Stimulated activated CD4-positive, alpha-beta T cell treated with anti-CD3 and anti-CD28 coated beads, Interleukin-2, amount 100 ng/mL, for 24 hours (primary cell): ENCODE measurements at regions not wholly inside any gene's neighbourhood (a gene's known extent, or its start where the extent isn't known, plus 50 kb on each side); places are given as distances from the start of the nearest gene placed in this dataset.

Experiments used
- DNase-seq, 2 donors: peaks; one replicate each; pipeline ENCODE4 v3.0.0-alpha.2; 2020

GRCh38 chr5:97854871-97855762 is 672.1 kb upstream of the RIOK2 start:
- no peak for DNase-seq

- no peak for DNase-seq
Observed at GRCh38 chr5:97874491-97874890, 691.4 kb upstream of the RIOK2 start.

DNA sequence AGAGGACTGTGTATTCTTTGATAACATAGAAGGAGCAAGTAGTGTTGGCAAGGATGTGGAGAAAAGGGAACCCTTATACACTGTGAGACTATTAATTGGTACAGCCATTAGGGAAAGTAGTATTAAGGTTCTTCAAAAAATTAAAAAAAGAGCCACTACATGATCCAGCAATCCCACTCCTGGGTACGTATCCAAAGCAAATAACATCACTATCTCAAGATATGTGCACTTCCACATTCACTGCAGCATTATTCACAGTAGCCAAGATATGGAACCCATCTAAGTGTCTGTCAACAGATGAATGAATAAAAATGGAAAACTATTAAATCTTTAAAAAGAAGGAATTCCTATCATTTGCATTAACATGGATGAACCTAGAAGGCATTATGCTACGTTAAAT is 693.2 kb upstream of the RIOK2 start:
- DNase-seq = no peak

GRCh38 chr5:97877588-97877987 is 694.5 kb upstream of the RIOK2 start:
- no peak for DNase-seq

GRCh38 chr5:97888439-97888838 is 705.4 kb upstream of the RIOK2 start:
- DNase-seq = no peak

- DNase-seq = no peak
Observed at GRCh38 chr5:97891971-97892370, 708.9 kb upstream of the RIOK2 start.

GRCh38 chr5:97903742-97904141 is 720.7 kb upstream of the RIOK2 start:
- DNase-seq = no peak

DNA sequence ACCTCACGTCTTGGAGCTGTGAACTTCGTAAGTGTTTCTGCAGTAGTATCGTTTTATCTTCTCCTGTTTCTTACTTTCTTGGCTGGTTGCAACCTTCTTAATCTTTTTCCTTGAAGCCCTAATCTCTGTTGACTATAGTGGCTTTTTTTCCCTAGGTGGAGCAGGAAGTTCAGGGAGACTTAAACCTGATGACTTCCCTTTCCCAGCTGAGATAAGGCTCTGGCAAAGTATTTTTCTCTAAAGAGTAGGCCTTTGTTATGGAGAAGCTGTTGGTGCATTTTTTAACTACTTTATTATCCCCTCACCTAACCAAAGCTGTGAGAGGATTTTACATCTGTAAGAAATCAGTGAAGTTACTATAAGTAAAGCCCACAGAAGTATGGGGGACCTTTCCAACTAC is 723.1 kb upstream of the RIOK2 start:
- no peak for DNase-seq

GRCh38 chr5:97907646-97908400 is 724.8 kb upstream of the RIOK2 start:
- DNase-seq = no peak

DNA sequence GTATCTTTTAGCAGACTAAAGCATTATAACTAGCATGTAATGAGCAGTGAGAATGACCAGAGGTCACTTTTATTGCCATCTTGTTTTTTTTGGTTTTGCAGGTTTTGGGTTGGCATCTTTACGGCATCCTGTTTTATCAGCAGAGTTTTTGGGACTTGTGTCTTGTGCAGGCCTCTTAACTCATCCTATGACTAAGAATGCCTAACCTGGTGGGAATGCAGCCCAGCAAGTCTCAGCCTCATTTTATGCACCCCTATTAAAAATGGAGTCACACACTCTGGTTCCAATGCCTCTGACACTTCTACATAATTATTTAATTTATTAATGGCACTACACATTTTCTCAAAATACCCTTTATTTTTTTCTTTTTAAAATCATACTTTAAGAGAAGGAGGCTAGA is 726.5 kb upstream of the RIOK2 start:
- DNase-seq = no peak

- no peak for DNase-seq
Observed at GRCh38 chr5:97914483-97914882, 731.4 kb upstream of the RIOK2 start.

GRCh38 chr5:97915106-97915505 is 732.1 kb upstream of the RIOK2 start:
- DNase-seq = no peak

DNA sequence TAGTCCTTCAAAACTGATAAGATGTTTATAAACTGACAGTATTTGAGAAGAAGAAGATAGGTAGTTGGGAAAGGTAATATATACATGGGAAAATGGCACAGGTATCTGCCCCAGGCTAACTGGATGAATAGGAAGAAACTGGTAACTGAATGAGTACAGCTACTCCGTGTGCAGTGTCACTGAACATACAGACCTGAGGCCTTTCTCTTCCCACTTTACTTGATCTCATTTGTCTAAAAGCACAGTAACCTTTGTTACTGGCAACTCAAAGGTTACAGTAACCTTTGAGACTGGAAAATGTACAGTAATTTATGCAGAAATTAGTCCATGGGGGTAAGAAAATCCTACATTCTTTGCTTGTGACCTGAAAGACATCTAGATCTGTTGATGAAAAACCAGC is 735.0 kb upstream of the RIOK2 start:
- no peak for DNase-seq

- no peak for DNase-seq
Observed at GRCh38 chr5:97918620-97919019, 735.6 kb upstream of the RIOK2 start.

DNA sequence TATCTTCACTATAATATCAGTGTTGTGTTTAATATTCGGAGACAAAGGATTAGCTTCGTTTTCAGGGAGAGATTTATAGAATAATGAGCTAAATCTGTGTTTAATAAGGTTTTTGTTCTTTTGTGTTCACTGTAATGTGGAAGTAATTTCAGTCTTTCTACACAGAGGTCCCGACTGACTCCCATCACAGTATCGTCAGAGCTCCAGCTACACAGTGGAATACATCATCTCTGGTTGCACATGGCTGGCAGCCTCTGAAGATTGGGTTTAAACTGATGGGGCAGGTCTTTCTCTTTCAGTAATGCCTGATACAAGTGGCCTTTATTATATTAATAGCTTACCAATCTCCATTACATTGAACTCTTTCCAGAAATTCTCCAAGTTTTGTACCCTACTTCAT is 736.7 kb upstream of the RIOK2 start:
- no peak for DNase-seq

DNA sequence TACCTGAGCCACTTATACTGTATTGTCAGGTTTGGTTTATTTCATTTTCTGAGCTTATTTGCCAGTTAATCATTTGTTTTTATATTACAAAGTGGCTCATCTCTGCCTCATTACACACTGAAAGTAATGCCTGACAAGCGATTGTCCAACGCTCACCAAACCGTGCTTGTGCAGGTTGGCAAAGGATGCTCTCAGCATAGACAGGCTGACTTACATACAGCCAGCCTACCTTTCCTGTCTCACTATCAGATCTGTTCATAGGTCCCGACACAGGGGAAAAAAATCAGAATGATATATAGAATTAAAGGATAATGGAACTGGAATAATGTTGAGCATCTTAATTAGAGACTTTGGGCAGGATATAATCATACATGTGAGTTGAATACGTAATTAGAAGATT is 739.7 kb upstream of the RIOK2 start:
- no peak for DNase-seq

DNA sequence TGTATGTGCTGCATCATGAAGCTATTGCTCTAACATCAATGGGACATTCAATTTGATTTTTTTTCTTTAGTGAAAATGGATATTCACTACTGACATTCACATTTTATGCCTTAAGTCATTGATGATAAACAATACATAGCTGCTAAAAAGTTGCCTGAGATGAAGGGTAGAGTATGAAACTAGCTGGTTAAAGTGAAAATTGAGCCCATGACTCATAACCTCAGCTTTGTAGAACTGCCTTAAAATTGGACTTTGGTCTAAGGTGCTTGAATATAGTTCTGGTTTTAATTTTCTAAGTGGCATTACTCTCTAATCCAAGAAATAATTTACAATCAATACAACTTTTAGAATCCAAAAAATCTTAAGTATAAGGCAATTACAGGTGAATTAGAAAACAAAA is 740.4 kb upstream of the RIOK2 start:
- DNase-seq = no peak

GRCh38 chr5:97923997-97924396 is 741.0 kb upstream of the RIOK2 start:
- DNase-seq = no peak

- no peak for DNase-seq
Observed at GRCh38 chr5:97929383-97929782, 746.3 kb upstream of the RIOK2 start.

DNA sequence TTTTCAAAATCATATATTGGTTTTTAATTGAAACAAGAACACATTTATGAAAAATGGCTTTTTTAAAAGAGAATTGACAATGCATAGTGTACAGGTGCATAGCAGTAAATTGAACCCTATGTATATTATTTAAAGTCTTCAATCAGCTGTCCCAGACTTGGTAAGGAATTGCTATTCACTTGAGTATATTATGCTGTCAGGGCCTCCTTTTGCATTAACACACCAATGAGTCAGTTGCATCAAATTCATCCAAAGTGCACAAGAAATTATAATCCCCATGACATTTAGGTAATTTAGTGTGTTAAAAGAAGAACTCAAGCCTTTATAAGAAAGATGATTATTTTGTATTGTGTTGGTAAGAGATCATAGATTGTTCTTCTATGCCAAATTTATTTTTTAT is 748.8 kb upstream of the RIOK2 start:
- no peak for DNase-seq

GRCh38 chr5:97936231-97936630 is 753.2 kb upstream of the RIOK2 start:
- DNase-seq = no peak

DNA sequence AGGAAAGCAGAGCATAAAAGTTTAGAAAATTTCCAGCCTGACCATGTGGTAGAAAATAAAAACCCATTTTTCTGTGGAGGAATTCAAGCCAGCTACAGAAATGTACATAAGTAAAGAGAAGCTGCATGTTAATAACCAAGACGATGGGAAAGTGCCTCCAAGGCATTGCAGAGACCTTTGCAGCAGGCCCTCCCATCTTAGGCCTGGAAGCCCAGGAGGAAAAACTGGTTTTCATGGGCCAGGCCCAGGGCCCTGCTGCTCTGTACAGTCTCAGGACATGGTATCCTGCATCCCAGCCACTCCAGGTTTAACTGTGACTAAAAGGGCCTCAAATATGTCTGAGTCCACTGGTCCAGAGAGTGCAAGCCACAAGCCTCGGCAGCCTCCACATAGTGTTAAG is 754.8 kb upstream of the RIOK2 start:
- DNase-seq = no peak

- DNase-seq = no peak
Observed at GRCh38 chr5:97943036-97943435, 760.0 kb upstream of the RIOK2 start.

GRCh38 chr5:97951139-97951538 is 768.1 kb upstream of the RIOK2 start:
- DNase-seq = no peak
